ENCODE measurements at regions not wholly inside any gene's neighbourhood (a gene's known extent, or its start where the extent isn't known, plus 50 kb on each side); places are given as distances from the start of the nearest gene placed in this dataset.

DNA sequence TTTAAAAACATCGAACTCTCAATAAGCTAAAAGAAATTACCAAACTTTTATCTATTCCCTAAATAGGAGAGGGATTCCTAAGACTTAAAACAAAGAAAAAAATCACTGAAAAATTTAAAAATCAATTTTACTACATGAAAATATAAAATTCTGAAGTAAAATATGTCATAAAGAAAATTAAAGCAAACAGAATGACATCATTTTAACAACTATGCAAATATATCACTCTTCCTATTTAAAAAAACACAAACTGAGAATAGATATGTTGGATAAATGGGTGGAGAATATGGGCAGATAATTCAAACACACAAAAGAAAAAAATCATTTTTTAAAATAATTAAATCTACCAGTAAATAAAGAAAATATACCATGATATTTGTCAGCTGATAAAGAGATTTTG, 510.0 kb downstream of the BCL11B start:
- H3K4me3 ChIP-seq (ENCODE audit: insufficient read depth, low read depth, low read length) = no peak overlapping the region
- peaks cover 4% of the 10 kb centered on the region for H3K4me1 ChIP-seq (ENCODE audit: insufficient read depth, low read length)
- H3K9ac ChIP-seq (ENCODE audit: low read length) = no peak overlapping the region
- Mint-ChIP-seq H3K9me3 (ENCODE audit: unreplicated experiment) (peaks cover 11% of the 10 kb centered on the region), H3K27me3 (ENCODE audit: low read depth, unreplicated experiment) (peaks cover 16% of the 10 kb centered on the region), H3K36me3 (ENCODE audit: low read depth, unreplicated experiment) (no peaks in the 10 kb centered on the region), H3K4me3 (ENCODE audit: unreplicated experiment) (no peak overlapping the region), H3K4me1 (ENCODE audit: low read depth, unreplicated experiment) (peaks cover 7% of the 10 kb centered on the region), H3K27ac (ENCODE audit: unreplicated experiment) (no peak overlapping the region)
- no peak overlapping the region for H3K4me2 ChIP-seq (ENCODE audit: low read length)
- TF ChIP-seq, protein P1, sequence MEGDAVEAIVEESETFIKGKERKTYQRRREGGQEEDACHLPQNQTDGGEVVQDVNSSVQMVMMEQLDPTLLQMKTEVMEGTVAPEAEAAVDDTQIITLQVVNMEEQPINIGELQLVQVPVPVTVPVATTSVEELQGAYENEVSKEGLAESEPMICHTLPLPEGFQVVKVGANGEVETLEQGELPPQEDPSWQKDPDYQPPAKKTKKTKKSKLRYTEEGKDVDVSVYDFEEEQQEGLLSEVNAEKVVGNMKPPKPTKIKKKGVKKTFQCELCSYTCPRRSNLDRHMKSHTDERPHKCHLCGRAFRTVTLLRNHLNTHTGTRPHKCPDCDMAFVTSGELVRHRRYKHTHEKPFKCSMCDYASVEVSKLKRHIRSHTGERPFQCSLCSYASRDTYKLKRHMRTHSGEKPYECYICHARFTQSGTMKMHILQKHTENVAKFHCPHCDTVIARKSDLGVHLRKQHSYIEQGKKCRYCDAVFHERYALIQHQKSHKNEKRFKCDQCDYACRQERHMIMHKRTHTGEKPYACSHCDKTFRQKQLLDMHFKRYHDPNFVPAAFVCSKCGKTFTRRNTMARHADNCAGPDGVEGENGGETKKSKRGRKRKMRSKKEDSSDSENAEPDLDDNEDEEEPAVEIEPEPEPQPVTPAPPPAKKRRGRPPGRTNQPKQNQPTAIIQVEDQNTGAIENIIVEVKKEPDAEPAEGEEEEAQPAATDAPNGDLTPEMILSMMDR (IDR thresholded peaks at IDR 0.05; ENCODE audit: insufficient read depth, low read depth, low read length) = no peak
- no peak for TF ChIP-seq EZH2 (IDR thresholded peaks at IDR 0.05; ENCODE audit: insufficient read depth, low read length)
- H3K27ac ChIP-seq (ENCODE audit: low read depth, low read length) = no peak overlapping the region
- H3K79me2 ChIP-seq (ENCODE audit: insufficient read depth, low read length) = no peaks in the 10 kb centered on the region
- H3K27me3 ChIP-seq (ENCODE audit: insufficient read depth, low read length) = no peaks in the 10 kb centered on the region
- H2AFZ ChIP-seq (ENCODE audit: low read depth, low read length) = no peak overlapping the region
- DNase-seq (ENCODE audit: low read depth) = no peak
- peaks cover 5% of the 10 kb centered on the region for H3K9me3 ChIP-seq (ENCODE audit: insufficient read depth, low read depth, low read length)
- no peaks in the 10 kb centered on the region for H4K20me1 ChIP-seq (ENCODE audit: insufficient read depth, low read length)
- FAIRE-seq = no peak
- no peaks in the 10 kb centered on the region for H3K36me3 ChIP-seq (ENCODE audit: insufficient read depth, low read length)

DNA sequence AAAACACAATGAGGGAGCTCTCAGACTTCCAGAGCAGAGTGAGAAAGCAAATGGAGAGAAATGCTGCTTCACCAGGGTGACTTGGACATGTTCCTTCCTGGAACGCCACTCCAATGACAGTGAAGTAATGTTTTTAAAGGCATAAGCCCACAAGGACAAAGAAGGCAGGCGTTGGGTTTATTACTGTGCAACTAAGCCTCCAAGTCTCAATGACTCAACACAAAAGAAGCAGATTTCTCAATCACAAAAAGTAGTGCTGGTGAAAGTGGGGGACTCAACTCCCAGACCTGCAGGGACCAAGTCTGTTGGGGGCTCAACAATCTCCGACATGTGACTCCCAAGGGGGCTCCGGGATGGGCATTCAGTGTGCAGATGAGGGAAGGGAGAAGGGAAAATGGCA, 505.2 kb downstream of the BCL11B start:
- Histone ChIP-seq H3K27me3 (ENCODE audit: insufficient read depth, low read length) (no peaks in the 10 kb centered on the region), H4K20me1 (ENCODE audit: insufficient read depth, low read length) (no peaks in the 10 kb centered on the region), H3K79me2 (ENCODE audit: insufficient read depth, low read length) (no peaks in the 10 kb centered on the region), H3K9me3 (ENCODE audit: insufficient read depth, low read depth, low read length) (peaks cover 5% of the 10 kb centered on the region), H3K4me3 (ENCODE audit: insufficient read depth, low read depth, low read length) (no peak overlapping the region), H3K4me1 (ENCODE audit: insufficient read depth, low read length) (peaks cover 4% of the 10 kb centered on the region), H3K4me2 (ENCODE audit: low read length) (no peak overlapping the region), H2AFZ (ENCODE audit: low read depth, low read length) (no peak overlapping the region), H3K27ac (ENCODE audit: low read depth, low read length) (no peak overlapping the region), H3K9ac (ENCODE audit: low read length) (no peak overlapping the region), H3K36me3 (ENCODE audit: insufficient read depth, low read length) (no peaks in the 10 kb centered on the region)
- Mint-ChIP-seq H3K27ac (ENCODE audit: unreplicated experiment) (no peak overlapping the region), H3K36me3 (ENCODE audit: low read depth, unreplicated experiment) (no peaks in the 10 kb centered on the region), H3K4me1 (ENCODE audit: low read depth, unreplicated experiment) (peaks cover 10% of the 10 kb centered on the region), H3K27me3 (ENCODE audit: low read depth, unreplicated experiment) (no peaks in the 10 kb centered on the region), H3K9me3 (ENCODE audit: unreplicated experiment) (peaks cover 3% of the 10 kb centered on the region), H3K4me3 (ENCODE audit: unreplicated experiment) (no peak overlapping the region)
- TF ChIP-seq, protein P1 (IDR thresholded peaks at IDR 0.05; ENCODE audit: insufficient read depth, low read depth, low read length) = no peak
- no peak for TF ChIP-seq EZH2 (IDR thresholded peaks at IDR 0.05; ENCODE audit: insufficient read depth, low read length)
- FAIRE-seq (no peak), DNase-seq (ENCODE audit: low read depth) (peak; percentile 1)

DNA sequence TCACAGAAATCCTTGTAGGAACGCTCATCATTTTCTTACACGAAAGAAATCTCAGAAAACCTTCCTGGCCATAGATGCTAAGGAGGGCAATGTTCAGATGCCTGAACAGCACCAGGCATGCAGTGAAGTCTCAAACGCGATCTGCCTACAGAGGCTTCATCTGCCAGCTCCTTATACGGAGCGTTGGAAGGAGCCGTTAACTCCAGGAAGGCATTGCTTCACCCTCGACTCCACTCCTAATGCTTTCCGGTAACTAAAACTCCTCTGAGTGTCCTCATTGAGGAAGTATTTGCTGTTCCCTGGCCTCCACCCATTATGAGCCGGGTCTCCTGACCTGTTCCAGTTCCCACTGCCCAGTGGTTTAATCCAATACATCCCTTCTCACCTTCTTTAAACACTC, 502.7 kb downstream of the BCL11B start:
- Histone ChIP-seq H3K4me3 (ENCODE audit: insufficient read depth, low read depth, low read length) (no peak overlapping the region), H3K9ac (ENCODE audit: low read length) (no peak overlapping the region), H3K27me3 (ENCODE audit: insufficient read depth, low read length) (no peaks in the 10 kb centered on the region), H3K36me3 (ENCODE audit: insufficient read depth, low read length) (no peaks in the 10 kb centered on the region), H3K79me2 (ENCODE audit: insufficient read depth, low read length) (no peaks in the 10 kb centered on the region), H3K4me2 (ENCODE audit: low read length) (no peak overlapping the region), H3K9me3 (ENCODE audit: insufficient read depth, low read depth, low read length) (no peaks in the 10 kb centered on the region), H3K27ac (ENCODE audit: low read depth, low read length) (no peak overlapping the region), H4K20me1 (ENCODE audit: insufficient read depth, low read length) (no peaks in the 10 kb centered on the region), H2AFZ (ENCODE audit: low read depth, low read length) (no peak overlapping the region), H3K4me1 (ENCODE audit: insufficient read depth, low read length) (peaks cover 4% of the 10 kb centered on the region)
- Mint-ChIP-seq H3K4me1 (ENCODE audit: low read depth, unreplicated experiment) (peaks cover 10% of the 10 kb centered on the region), H3K27me3 (ENCODE audit: low read depth, unreplicated experiment) (peaks cover 3% of the 10 kb centered on the region), H3K36me3 (ENCODE audit: low read depth, unreplicated experiment) (no peaks in the 10 kb centered on the region), H3K27ac (ENCODE audit: unreplicated experiment) (no peak overlapping the region), H3K4me3 (ENCODE audit: unreplicated experiment) (peak overlapping the region; percentile 25), H3K9me3 (ENCODE audit: unreplicated experiment) (no peaks in the 10 kb centered on the region)
- DNase-seq (ENCODE audit: low read depth) = no peak
- no peak for FAIRE-seq
- no peak for TF ChIP-seq EZH2 (IDR thresholded peaks at IDR 0.05; ENCODE audit: insufficient read depth, low read length)
- TF ChIP-seq, protein P1 (IDR thresholded peaks at IDR 0.05; ENCODE audit: insufficient read depth, low read depth, low read length) = no peak

Data from astrocyte (in vitro differentiated cells and primary cell).